ENCODE measurements at regions not wholly inside any gene's neighbourhood (a gene's known extent, or its start where the extent isn't known, plus 50 kb on each side); places are given as distances from the start of the nearest gene placed in this dataset.

DNA sequence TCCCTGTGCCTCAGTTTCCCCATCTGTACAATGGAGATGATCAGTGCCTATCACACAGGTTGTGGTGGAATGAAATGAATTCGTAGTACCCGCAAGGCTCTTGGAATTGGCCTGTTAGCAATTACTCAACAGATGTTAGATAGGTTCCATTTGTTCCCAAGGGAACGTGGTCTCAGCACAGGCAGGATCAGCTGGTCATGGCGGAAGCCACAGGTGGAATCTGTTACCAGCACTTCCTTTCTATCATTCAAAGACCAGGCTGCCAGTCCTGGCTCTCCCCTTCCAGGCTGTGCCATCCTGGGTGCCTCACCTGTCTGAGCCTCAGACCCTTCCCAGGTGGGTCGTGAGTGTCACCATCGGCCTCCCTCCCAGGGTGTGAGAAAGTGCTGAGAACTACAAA, 61.5 kb downstream of the FBXO2 start:
- DNase-seq (no peak), ATAC-seq (no peak)
- WGBS, 2 donors, result 57 to 58% methylated on average over 6 of the region's 6 CpGs
- Histone ChIP-seq H3K27me3 (peaks cover 0 to 41% (median 24%) of the 10 kb centered on the region in 7 donors), H3K36me3 (no peaks in the 10 kb centered on the region), H3K4me3 (no peak overlapping the region), H3K9me3 (peaks cover 0 to 8% (median 0%) of the 10 kb centered on the region in 11 donors), H3K4me1 (peaks cover 0 to 22% (median 0%) of the 10 kb centered on the region in 9 donors), H3K27ac (no peak overlapping the region)
- TF ChIP-seq, protein P1, sequence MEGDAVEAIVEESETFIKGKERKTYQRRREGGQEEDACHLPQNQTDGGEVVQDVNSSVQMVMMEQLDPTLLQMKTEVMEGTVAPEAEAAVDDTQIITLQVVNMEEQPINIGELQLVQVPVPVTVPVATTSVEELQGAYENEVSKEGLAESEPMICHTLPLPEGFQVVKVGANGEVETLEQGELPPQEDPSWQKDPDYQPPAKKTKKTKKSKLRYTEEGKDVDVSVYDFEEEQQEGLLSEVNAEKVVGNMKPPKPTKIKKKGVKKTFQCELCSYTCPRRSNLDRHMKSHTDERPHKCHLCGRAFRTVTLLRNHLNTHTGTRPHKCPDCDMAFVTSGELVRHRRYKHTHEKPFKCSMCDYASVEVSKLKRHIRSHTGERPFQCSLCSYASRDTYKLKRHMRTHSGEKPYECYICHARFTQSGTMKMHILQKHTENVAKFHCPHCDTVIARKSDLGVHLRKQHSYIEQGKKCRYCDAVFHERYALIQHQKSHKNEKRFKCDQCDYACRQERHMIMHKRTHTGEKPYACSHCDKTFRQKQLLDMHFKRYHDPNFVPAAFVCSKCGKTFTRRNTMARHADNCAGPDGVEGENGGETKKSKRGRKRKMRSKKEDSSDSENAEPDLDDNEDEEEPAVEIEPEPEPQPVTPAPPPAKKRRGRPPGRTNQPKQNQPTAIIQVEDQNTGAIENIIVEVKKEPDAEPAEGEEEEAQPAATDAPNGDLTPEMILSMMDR (IDR thresholded peaks at IDR 0.05), result no peak
- intact Hi-C loops (cut with DNase I), result no loop called here

DNA sequence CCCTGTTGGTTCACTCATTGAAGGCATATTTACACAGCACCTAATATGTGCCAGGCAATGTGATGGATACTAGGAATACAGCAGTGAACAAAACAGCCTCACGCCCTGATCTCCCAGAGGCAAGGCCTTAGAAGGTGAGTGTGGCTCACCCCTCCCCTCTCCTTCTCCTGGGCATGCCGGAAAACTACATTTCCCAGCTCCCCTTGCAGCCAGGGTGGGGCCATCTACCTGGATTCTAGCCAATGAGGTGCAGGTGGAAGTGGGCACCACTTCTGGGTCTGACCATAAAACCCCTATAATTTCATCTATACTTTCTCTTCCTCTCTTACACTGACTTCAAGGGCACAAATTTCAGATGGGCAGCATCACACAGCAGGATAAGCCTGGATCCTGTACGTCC, 63.8 kb downstream of the FBXO2 start:
- Histone ChIP-seq H3K9me3 (peaks cover 0 to 8% (median 0%) of the 10 kb centered on the region in 11 donors), H3K27me3 (peaks cover 0 to 45% (median 28%) of the 10 kb centered on the region in 7 donors), H3K4me1 (peaks cover 0 to 17% (median 0%) of the 10 kb centered on the region in 9 donors), H3K27ac (no peak overlapping the region), H3K36me3 (no peaks in the 10 kb centered on the region), H3K4me3 (no peak overlapping the region)
- 54 to 62% methylated on average over 3 of the region's 3 CpGs for WGBS, 2 donors
- intact Hi-C loops (cut with DNase I), result no loop called here
- no peak for ATAC-seq
- TF ChIP-seq, protein P1 (IDR thresholded peaks at IDR 0.05), result no peak
- DNase-seq, result no peak
